Activated naive CD8-positive, alpha-beta T cell (primary cell): ENCODE measurements at regions not wholly inside any gene's neighbourhood (a gene's known extent, or its start where the extent isn't known, plus 50 kb on each side); places are given as distances from the start of the nearest gene placed in this dataset.

Experiments
- H3K27ac Mint-ChIP-seq: one replicate; pipeline ENCODE4 v1.8.0; 2021; ENCODE audit warnings: mixed read lengths
- H3K27me3 Mint-ChIP-seq: one replicate; pipeline ENCODE4 v1.8.0; 2021; ENCODE audit warnings: mixed read lengths
- H3K36me3 Mint-ChIP-seq: one replicate; pipeline ENCODE4 v1.8.0; 2021; ENCODE audit warnings: mixed read lengths
- H3K4me1 Mint-ChIP-seq: one replicate; pipeline ENCODE4 v1.8.0; 2021; ENCODE audit warnings: low read depth, mixed read lengths
- H3K4me3 Mint-ChIP-seq: one replicate; pipeline ENCODE4 v1.8.0; 2021; ENCODE audit warnings: mild to moderate bottlenecking, mixed read lengths
- H3K9me3 Mint-ChIP-seq: one replicate; pipeline ENCODE4 v1.8.0; 2021; ENCODE audit warnings: low read depth, mixed read lengths

DNA sequence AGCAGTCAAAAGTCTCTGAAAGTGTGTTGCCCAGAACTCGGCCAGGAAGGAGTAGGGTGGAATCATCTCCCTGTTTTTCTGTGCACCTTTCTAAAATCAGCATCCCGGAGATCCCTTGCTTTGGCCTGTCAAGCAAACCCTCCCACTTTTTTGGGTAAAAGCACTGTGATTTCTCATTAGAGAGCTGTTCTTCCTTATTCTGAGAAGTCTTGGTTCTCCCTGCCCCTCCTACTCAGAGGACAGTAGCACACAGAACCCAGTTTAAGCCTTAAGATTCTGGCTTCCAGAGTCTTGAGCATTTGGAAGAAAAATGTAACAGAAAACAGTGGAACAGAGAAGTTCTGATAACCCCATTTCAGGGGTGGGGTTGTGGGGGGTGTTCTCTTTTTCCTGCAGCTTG lies 52.6 kb upstream of the KATNAL1 start:
- Mint-ChIP-seq H3K36me3 (peaks cover 6% of the 10 kb centered on the region), H3K27ac (no peak overlapping the region), H3K27me3 (no peaks in the 10 kb centered on the region), H3K4me1 (peaks cover 20% of the 10 kb centered on the region), H3K4me3 (no peak overlapping the region), H3K9me3 (no peaks in the 10 kb centered on the region)

DNA sequence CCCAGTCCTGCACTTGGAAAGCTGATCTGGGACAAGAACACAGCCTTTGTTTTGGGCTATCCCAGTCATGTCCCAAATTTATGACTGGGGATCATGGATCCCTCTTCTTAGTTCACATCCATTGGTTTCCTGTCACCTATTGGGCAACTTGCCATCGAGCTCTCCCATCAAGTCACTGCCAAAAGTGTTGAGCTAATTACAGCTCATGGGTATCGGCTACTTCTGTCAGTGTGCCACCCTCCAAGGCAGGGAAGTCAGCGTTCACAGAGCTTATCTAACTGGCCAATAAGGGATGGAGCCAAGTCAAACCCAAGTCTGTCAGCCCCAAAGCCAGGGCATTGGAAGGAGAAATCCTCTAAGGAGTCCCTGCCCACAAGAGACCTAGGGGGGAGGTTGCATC lies 53.2 kb upstream of the KATNAL1 start:
- no peaks in the 10 kb centered on the region for H3K9me3 Mint-ChIP-seq
- H3K4me1 Mint-ChIP-seq = peaks cover 14% of the 10 kb centered on the region
- peaks cover 6% of the 10 kb centered on the region for H3K36me3 Mint-ChIP-seq
- no peaks in the 10 kb centered on the region for H3K27me3 Mint-ChIP-seq
- H3K4me3 Mint-ChIP-seq = no peak overlapping the region
- no peak overlapping the region for H3K27ac Mint-ChIP-seq

DNA sequence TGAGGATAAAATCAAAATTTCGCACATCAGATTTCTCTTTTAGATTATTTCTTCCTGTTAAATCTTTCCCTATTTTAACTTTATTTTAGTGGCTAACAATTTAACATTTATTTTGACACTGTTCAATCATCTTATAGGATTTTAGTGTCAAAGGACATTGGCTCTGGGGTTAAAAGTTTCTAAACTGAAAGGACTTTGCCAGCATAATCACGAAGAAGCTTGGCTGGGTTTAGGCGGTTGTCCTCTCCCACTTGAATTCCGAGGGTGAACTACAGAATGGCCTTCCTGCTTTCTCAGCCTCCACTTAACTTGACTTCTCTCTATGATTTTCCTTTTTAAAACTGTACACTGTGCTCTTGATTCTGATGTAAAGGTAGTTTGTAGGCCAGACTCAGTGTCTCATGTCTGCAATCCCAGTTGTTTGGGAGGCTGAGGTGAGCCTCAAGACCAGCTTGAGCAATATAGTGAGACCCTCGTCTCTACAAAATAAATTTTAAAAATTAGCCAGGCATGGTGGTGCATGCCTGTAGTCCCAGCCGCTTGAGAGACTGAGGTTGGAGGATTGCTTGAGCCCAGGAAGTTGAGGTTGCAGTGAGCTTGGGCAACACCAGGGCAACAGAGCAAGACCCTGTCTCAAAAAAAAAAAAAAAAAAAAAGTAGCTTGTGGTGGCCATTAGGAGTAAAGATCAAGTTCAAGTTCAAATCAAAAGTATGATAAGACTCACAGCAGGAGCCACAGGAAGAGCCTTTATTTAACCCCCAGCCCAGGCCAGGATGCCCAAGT lies 54.8 kb upstream of the KATNAL1 start:
- peaks cover 7% of the 10 kb centered on the region for H3K4me1 Mint-ChIP-seq
- peaks cover 6% of the 10 kb centered on the region for H3K36me3 Mint-ChIP-seq

DNA sequence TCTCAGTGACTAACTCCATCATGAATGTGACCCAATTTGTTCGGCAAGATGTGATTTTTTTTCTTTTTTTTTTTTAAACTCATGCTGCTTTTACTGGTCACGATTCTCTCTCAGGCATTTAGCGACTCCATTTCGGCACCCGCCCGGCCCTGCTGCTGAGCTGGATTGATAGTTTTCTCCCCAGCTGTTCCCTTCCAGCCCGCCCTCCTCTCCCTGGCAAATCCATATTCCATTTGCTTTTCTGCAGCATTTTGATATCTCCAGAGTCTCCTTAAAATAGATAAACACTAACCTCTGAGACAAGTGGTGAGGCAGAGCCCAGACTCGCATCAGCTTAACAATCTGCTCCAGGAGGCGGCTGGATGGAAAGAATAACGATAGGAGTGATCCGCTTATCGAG lies 55.5 kb upstream of the KATNAL1 start:
- Mint-ChIP-seq H3K4me3 (no peak overlapping the region), H3K27me3 (no peaks in the 10 kb centered on the region), H3K36me3 (peaks cover 4% of the 10 kb centered on the region), H3K4me1 (peaks cover 9% of the 10 kb centered on the region), H3K9me3 (no peaks in the 10 kb centered on the region), H3K27ac (no peak overlapping the region)

More for the DNA sequence above, 54.8 kb upstream of the KATNAL1 start:
- H3K9me3 Mint-ChIP-seq = no peaks in the 10 kb centered on the region
- H3K27ac Mint-ChIP-seq = no peak overlapping the region
- H3K27me3 Mint-ChIP-seq = no peaks in the 10 kb centered on the region
- no peak overlapping the region for H3K4me3 Mint-ChIP-seq

DNA sequence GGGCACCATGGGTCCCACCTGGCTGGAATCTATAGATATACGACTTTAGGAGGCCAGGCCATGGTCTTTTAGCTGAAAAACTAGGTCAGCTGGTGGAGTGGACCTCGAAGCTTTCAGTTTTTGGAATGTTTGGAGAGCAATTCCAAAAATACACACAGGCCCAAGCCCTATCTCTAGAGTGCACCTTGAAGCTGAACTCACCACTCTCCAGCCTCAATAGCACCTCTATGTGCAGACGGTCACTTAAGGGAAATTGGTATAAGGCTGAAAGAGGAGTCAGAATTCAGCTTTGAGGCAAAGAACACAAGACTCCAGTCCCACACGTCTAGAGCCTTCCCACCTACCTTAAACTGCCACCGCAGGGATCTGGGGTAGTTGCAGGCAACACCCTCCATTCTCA lies 56.4 kb upstream of the KATNAL1 start:
- no peaks in the 10 kb centered on the region for H3K9me3 Mint-ChIP-seq
- H3K27me3 Mint-ChIP-seq = no peaks in the 10 kb centered on the region
- peaks cover 12% of the 10 kb centered on the region for H3K4me1 Mint-ChIP-seq
- peaks cover 4% of the 10 kb centered on the region for H3K36me3 Mint-ChIP-seq
- H3K27ac Mint-ChIP-seq = no peak overlapping the region
- H3K4me3 Mint-ChIP-seq = no peak overlapping the region

DNA sequence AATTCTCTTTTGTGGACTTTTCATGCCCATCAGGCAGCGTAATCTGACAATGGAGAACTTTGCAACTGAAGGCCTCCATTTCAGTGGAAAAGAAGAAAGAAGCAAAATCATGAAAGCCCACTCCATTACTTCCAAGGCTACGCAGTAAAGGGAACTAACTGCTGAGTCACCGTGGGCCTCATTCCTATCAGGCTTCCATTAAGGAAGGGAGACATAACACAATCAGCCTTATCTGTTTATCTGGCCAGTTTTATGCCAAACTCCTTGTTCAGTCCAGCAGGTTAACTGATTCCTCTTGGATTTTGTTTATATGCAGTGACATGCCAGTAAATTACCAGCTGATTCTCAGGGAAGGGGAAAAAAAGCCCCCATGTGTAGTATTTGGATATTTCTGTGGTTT lies 56.8 kb upstream of the KATNAL1 start:
- peaks cover 16% of the 10 kb centered on the region for H3K4me1 Mint-ChIP-seq
- H3K27ac Mint-ChIP-seq = no peak overlapping the region
- peaks cover 4% of the 10 kb centered on the region for H3K36me3 Mint-ChIP-seq
- no peaks in the 10 kb centered on the region for H3K27me3 Mint-ChIP-seq
- H3K9me3 Mint-ChIP-seq = no peaks in the 10 kb centered on the region
- no peak overlapping the region for H3K4me3 Mint-ChIP-seq

DNA sequence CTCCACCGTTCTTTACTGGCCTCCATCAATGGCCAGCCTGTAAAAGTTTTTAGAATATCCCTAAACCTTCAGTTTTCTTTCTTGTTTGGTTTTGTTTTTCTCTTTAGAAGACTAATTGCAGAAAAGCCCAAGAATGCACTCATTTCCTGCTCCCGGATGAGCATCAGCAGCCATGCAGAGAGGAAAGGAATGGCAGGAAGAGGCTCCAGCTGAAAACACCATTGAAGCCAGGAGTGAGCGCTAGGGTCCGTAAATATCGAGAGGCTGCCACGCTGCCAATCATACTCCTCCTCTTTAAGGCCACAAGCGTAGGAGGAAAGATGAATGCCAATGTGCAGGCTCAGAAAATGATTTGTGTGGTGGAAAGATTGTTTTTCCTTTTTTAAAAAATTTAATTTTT lies 57.4 kb upstream of the UBE2L5 start:
- H3K27ac Mint-ChIP-seq = no peak overlapping the region
- no peak overlapping the region for H3K4me3 Mint-ChIP-seq
- no peaks in the 10 kb centered on the region for H3K9me3 Mint-ChIP-seq
- peaks cover 19% of the 10 kb centered on the region for H3K4me1 Mint-ChIP-seq
- H3K36me3 Mint-ChIP-seq = peaks cover 2% of the 10 kb centered on the region
- no peaks in the 10 kb centered on the region for H3K27me3 Mint-ChIP-seq

DNA sequence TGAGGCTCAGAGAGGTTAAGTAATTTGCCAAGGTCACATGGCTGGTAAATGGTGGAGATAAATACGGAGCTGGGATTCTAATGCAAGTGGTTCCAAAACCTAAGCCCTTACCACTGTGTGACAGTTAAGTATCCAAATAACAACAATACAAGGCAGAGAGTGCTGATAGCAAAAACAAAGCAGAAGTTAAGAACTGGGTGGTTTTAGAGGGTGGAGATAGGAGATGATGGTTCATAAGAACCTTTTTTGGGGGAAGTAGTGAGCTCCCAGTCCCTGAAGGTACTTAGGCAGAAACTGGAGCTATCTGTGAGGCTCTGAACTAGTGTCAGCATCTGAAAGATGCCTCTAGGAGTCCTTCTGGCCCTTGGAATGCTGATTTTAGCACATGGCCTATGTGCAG lies 56.2 kb upstream of the UBE2L5 start:
- Mint-ChIP-seq H3K4me1 (peaks cover 29% of the 10 kb centered on the region), H3K4me3 (no peak overlapping the region), H3K36me3 (no peaks in the 10 kb centered on the region), H3K9me3 (no peaks in the 10 kb centered on the region), H3K27ac (no peak overlapping the region), H3K27me3 (no peaks in the 10 kb centered on the region)

DNA sequence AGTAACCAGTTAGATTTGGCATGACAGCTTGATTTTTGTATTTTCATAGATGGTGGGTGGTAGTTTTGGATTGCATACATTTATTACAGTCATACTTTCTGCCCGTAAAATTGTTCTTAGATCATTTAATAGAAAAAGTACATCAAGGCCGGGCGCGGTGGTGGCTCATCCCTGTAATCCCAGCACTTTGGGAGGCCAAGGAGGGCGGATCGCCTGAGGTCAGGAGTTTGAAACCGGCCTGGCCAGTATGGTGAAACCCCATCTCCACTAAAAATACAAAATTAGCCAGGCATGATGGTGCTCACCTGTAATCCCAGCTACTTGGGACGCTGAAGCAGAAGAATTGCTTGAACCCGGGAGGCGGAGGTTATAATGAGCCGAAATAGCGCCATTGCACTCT lies 55.0 kb upstream of the UBE2L5 start:
- no peaks in the 10 kb centered on the region for H3K27me3 Mint-ChIP-seq
- peaks cover 36% of the 10 kb centered on the region for H3K4me1 Mint-ChIP-seq
- no peak overlapping the region for H3K27ac Mint-ChIP-seq
- H3K4me3 Mint-ChIP-seq = no peak overlapping the region
- H3K36me3 Mint-ChIP-seq = no peaks in the 10 kb centered on the region
- no peaks in the 10 kb centered on the region for H3K9me3 Mint-ChIP-seq

DNA sequence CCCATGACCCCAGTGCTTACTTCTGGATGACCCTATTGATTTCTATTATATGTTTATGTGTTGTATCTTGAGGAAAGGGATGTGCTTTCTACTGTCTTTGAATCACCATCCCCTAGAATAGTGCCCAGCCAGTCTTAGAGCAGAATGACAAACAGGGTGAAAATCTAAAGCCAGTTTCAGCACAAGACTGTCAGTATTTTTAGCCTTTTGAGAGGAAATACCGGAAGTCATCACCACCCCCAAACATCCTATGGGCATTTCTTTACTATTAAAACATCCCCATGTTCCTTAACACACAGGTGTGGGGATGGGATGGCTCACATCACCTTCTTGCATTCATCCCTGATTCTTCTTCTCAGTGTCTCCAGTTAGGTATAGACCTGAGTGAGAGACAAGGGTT lies 52.1 kb upstream of the UBE2L5 start:
- peak overlapping the region; percentile 62 for H3K27ac Mint-ChIP-seq
- no peaks in the 10 kb centered on the region for H3K36me3 Mint-ChIP-seq
- peak overlapping the region; percentile 47 for H3K4me3 Mint-ChIP-seq
- H3K9me3 Mint-ChIP-seq = no peaks in the 10 kb centered on the region
- no peaks in the 10 kb centered on the region for H3K27me3 Mint-ChIP-seq
- H3K4me1 Mint-ChIP-seq = peaks cover 62% of the 10 kb centered on the region

DNA sequence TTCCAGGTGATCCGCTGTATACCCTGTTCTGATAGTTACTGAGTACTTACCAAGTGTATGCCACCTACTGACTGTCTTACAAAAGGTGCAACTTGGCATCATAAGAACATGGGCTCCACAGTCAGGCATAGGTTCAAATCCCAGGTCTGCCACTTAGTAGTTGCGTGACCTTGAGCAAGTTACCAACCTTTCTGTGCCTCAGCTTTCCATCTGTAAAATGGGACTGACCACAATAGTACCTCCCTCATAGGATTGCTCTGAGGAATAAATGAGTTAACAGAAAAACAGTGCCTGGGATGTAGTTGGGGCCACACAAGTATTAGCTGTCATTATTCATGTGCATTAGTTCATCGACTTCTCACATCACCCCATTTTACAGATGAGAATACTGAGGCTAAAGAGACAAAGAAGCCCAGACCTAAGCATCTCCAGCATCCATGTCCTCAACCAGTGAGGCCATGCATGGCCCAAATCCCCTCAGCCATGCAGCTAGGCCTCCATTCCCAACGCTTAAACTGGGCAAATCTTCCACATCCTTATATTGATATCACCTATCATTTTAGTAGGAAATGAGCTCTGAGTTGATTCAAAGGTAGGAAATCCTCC lies 51.3 kb upstream of the UBE2L5 start:
- Mint-ChIP-seq H3K27ac (peak overlapping the region; percentile 83), H3K27me3 (no peaks in the 10 kb centered on the region), H3K4me3 (peak overlapping the region; percentile 61), H3K36me3 (no peaks in the 10 kb centered on the region), H3K9me3 (no peaks in the 10 kb centered on the region), H3K4me1 (peaks cover 71% of the 10 kb centered on the region)

DNA sequence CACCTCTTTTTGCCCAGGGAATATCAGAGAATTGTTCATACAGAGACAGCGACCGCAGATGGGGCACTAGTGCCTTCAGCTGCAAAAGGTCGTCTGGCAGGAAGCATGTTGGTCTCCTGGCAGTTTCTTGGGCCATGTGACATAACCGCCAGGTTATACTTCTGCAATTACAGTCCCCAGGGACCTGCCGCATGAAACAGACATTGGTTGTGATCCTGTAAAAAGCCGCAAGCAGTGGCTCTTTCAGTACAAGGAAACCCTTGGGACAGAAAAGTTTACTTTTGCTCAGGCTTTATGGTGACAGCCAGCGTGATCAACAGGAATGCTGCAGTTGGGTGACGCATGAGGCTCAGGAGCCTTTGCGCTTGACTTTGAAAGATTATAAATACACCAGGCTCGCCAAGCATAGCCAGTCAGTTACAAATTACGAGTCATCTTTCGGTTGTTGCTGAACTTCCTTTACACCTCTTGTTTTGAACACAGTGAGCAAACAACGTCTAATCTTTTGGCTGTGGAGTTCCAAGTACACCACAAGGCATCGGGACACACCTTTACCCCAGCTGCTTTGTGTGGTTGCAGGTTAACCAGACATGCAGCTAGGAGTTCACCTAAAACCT lies 50.5 kb upstream of the UBE2L5 start:
- Mint-ChIP-seq H3K36me3 (no peaks in the 10 kb centered on the region), H3K4me3 (peak overlapping the region; percentile 61), H3K4me1 (peaks cover 78% of the 10 kb centered on the region), H3K27me3 (no peaks in the 10 kb centered on the region), H3K9me3 (no peaks in the 10 kb centered on the region), H3K27ac (peak overlapping the region; percentile 83)
